K562 (cell line): ENCODE measurements at regions not wholly inside any gene's neighbourhood (a gene's known extent, or its start where the extent isn't known, plus 50 kb on each side); places are given as distances from the start of the nearest gene placed in this dataset.

ENCODE experiments used
- ATF3 ChIP-seq, 2 experiments: fragments of 450-650 bp in 1 of 2; sonication (generic) in 1 of 2; formaldehyde crosslinking in 1 of 2; IDR thresholded peaks in 1 of 2; conservative IDR thresholded peaks in 1 of 2; 2 replicates each; pipeline versions ENCODE4 v1.6.1 to v1.8.1; 2016 to 2023; ENCODE audit warnings: mild to moderate bottlenecking in 2 of 2, moderate library complexity in 2 of 2, inconsistent platforms in 1 of 2, missing genetic modification reagents in 1 of 2
- BDP1 ChIP-seq: IDR thresholded peaks from 3 replicates; pipeline ENCODE4 v1.6.1; 2011; ENCODE audit not compliant: insufficient read length, insufficient read depth
- ZFP36 ChIP-seq: fragments of 150-350 bp; IDR thresholded peaks from 2 replicates; pipeline ENCODE4 v1.6.1; 2018; ENCODE audit warnings: low read length, low read depth; ENCODE audit not compliant: partially characterized antibody
- TF ChIP-seq, protein P1 (sequence below): sonication (generic); formaldehyde crosslinking; IDR thresholded peaks from 2 replicates; pipeline ENCODE4 v1.8.0; 2023; ENCODE audit warnings: missing genetic modification reagents, mild to moderate bottlenecking, borderline replicate concordance

GRCh38 chr6:156268849-156269248, 508.3 kb upstream of the ARID1B start:
- TF ChIP-seq BDP1 (no peak), ZFP36 (no peak), ATF3 (IDR thresholded peaks at IDR 0.05) (no peak), ATF3 (CRISPR knock-in tag; conservative IDR thresholded peaks at IDR 0.05) (no peak)
- TF ChIP-seq, protein P1, sequence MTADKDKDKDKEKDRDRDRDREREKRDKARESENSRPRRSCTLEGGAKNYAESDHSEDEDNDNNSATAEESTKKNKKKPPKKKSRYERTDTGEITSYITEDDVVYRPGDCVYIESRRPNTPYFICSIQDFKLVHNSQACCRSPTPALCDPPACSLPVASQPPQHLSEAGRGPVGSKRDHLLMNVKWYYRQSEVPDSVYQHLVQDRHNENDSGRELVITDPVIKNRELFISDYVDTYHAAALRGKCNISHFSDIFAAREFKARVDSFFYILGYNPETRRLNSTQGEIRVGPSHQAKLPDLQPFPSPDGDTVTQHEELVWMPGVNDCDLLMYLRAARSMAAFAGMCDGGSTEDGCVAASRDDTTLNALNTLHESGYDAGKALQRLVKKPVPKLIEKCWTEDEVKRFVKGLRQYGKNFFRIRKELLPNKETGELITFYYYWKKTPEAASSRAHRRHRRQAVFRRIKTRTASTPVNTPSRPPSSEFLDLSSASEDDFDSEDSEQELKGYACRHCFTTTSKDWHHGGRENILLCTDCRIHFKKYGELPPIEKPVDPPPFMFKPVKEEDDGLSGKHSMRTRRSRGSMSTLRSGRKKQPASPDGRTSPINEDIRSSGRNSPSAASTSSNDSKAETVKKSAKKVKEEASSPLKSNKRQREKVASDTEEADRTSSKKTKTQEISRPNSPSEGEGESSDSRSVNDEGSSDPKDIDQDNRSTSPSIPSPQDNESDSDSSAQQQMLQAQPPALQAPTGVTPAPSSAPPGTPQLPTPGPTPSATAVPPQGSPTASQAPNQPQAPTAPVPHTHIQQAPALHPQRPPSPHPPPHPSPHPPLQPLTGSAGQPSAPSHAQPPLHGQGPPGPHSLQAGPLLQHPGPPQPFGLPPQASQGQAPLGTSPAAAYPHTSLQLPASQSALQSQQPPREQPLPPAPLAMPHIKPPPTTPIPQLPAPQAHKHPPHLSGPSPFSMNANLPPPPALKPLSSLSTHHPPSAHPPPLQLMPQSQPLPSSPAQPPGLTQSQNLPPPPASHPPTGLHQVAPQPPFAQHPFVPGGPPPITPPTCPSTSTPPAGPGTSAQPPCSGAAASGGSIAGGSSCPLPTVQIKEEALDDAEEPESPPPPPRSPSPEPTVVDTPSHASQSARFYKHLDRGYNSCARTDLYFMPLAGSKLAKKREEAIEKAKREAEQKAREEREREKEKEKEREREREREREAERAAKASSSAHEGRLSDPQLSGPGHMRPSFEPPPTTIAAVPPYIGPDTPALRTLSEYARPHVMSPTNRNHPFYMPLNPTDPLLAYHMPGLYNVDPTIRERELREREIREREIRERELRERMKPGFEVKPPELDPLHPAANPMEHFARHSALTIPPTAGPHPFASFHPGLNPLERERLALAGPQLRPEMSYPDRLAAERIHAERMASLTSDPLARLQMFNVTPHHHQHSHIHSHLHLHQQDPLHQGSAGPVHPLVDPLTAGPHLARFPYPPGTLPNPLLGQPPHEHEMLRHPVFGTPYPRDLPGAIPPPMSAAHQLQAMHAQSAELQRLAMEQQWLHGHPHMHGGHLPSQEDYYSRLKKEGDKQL (CRISPR knock-in tag): no peak
